K562 (cell line): ENCODE measurements at regions not wholly inside any gene's neighbourhood (a gene's known extent, or its start where the extent isn't known, plus 50 kb on each side); places are given as distances from the start of the nearest gene placed in this dataset.

Experiments used
- ATAC-seq: fragments of 200-7000 bp; cut with Tn5 transposase; 3 replicates; pipeline ENCODE4 v1.9.1; 2020; ENCODE audit warnings: moderate library complexity
- BruUV-seq: library from RNA; stranded (reverse); fragments of 400-500 nt; replicated peaks from 2 replicates; lab custom pipeline; 2021; lab: Mats Ljungman, UMichigan
- CTCF ChIA-PET: fragments of 300-600 bp; formaldehyde crosslinking; extraction: SDS; loops from one replicate; lab custom pipeline; 2021; ENCODE audit warnings: low intra/inter-chr PET ratio; lab: Yijun Ruan, JAX
- POLR2A ChIA-PET: fragments of 300-600, 350-650 bp; sonication (Branson Sonifier 250); formaldehyde crosslinking; extraction: SDS; loops from one replicate; lab custom pipeline; 2021; ENCODE audit warnings: antibody characterized with exemption, inconsistent platforms; lab: Yijun Ruan, JAX
- DNase-seq, 4 experiments: peaks; one replicate each; pipeline versions ENCODE4 v3.0.0 to v3.0.0-alpha.2; 2011 to 2018; ENCODE audit warnings: low spot score in 3 of 4, mixed read lengths in 3 of 4; ENCODE audit errors: extremely low read depth in 1 of 4
- FAIRE-seq: peaks from 2 replicates; lab custom pipeline; 2011; peaks lifted over from hg19 to GRCh38; lab: Jason Lieb, UNC
- H2AFZ ChIP-seq: 2 replicates; pipeline ENCODE4 v1.6.0; 2011; ENCODE audit warnings: low read depth, low read length, control low read depth, inconsistent platforms
- H3K27ac ChIP-seq: fragments of 200-600 bp; 3 replicates; pipeline ENCODE4 v1.8.0; 2011; ENCODE audit warnings: low read depth, mild to moderate bottlenecking, control low read depth, inconsistent platforms, low read length, moderate library complexity, mixed read lengths; ENCODE audit errors: extremely low read depth
- H3K27me3 ChIP-seq, 2 experiments: fragments of 300-600 bp in 1 of 2; 2 replicates in 1 of 2; 3 replicates in 1 of 2; pipeline versions ENCODE4 v1.6.0 to v1.8.0; 2011; ENCODE audit warnings: inconsistent platforms in 2 of 2, low read length in 2 of 2, mild to moderate bottlenecking in 1 of 2, mixed read lengths in 1 of 2, moderate library complexity in 1 of 2; ENCODE audit not compliant: control insufficient read depth in 2 of 2, insufficient read depth in 2 of 2
- H3K36me3 ChIP-seq: fragments of 300-600 bp; 3 replicates; pipeline ENCODE4 v1.8.0; 2011; ENCODE audit warnings: mild to moderate bottlenecking, low read length, inconsistent platforms; ENCODE audit not compliant: control insufficient read depth, insufficient read depth
- H3K4me1 ChIP-seq, 2 experiments: fragments of 200-600 bp in 1 of 2; replicated peaks in 1 of 2; 2 replicates in 1 of 2; 3 replicates in 1 of 2; pipeline versions ENCODE4 v1.5.1 to v1.8.0; 2011; ENCODE audit warnings: inconsistent platforms in 2 of 2, low read length in 2 of 2, mild to moderate bottlenecking in 1 of 2, mixed read lengths in 1 of 2, moderate library complexity in 1 of 2; ENCODE audit not compliant: control insufficient read depth in 2 of 2, insufficient read depth in 2 of 2
- H3K4me2 ChIP-seq: 2 replicates; pipeline ENCODE4 v1.6.1; 2011; ENCODE audit warnings: low read length, control low read depth, inconsistent platforms, mixed read lengths; ENCODE audit not compliant: insufficient read depth
- H3K4me3 ChIP-seq: fragments of 200-600 bp; sonication (generic), shearing (Covaris generic); 2 replicates; pipeline ENCODE4 v1.5.1; 2016; ENCODE audit warnings: control low read depth, inconsistent platforms
- H3K79me2 ChIP-seq: fragments of 200-600 bp; 3 replicates; pipeline ENCODE4 v1.8.0; 2011; ENCODE audit warnings: low read length, inconsistent platforms; ENCODE audit not compliant: control insufficient read depth, insufficient read depth
- H3K9ac ChIP-seq, 2 experiments: 2 replicates each; pipeline versions ENCODE4 v1.6.0 to v1.6.1; 2011; ENCODE audit warnings: low read depth in 2 of 2, low read length in 2 of 2, control low read depth in 1 of 2, inconsistent platforms in 1 of 2, mild to moderate bottlenecking in 1 of 2, mixed read lengths in 1 of 2; ENCODE audit not compliant: insufficient read depth in 1 of 2
- H3K9me1 ChIP-seq: one replicate; pipeline ENCODE4 v1.6.0; 2011; ENCODE audit warnings: inconsistent platforms, mild to moderate bottlenecking, low read length, moderate library complexity; ENCODE audit not compliant: control insufficient read depth, insufficient read depth
- H3K9me3 ChIP-seq: replicated peaks from 2 replicates; pipeline ENCODE4 v1.5.1; 2011; ENCODE audit warnings: low read depth, low read length, inconsistent platforms; ENCODE audit not compliant: control insufficient read depth, insufficient read depth
- H4K20me1 ChIP-seq: replicated peaks from 2 replicates; pipeline ENCODE4 v1.6.1; 2011; ENCODE audit warnings: low read length, inconsistent platforms, mixed read lengths; ENCODE audit not compliant: control insufficient read depth, insufficient read depth
- HDAC2 ChIP-seq: fragments of 450-650 bp; IDR thresholded peaks from 2 replicates; pipeline ENCODE4 v1.6.1; 2016; ENCODE audit warnings: mild to moderate bottlenecking
- HNRNPH1 ChIP-seq: fragments of 200-400 bp; formaldehyde crosslinking; optimal IDR thresholded peaks from 2 replicates; pipeline ENCODE3; 2017; ENCODE audit warnings: low read depth, mild to moderate bottlenecking, low read length, moderate library complexity
- MTA2 ChIP-seq: fragments of 450-650 bp; IDR thresholded peaks from 2 replicates; pipeline ENCODE4 v1.6.1; 2016; ENCODE audit warnings: low read depth
- TBL1XR1 ChIP-seq, 2 experiments: IDR thresholded peaks; 2 replicates each; pipeline ENCODE4 v1.6.1; 2012; ENCODE audit warnings: improper control_type of control experiment in 2 of 2, low read length in 2 of 2, mild to moderate bottlenecking in 1 of 2
- TRIM28 ChIP-seq: fragments of 450-650 bp; IDR thresholded peaks from 2 replicates; pipeline ENCODE4 v1.6.1; 2017
- WGBS: fragments of 100-300 bp; shearing (Covaris generic); methylation state at CpG from one replicate; pipeline ENCODE4 v1.1.6; 2016; ENCODE audit warnings: low coverage, mixed read lengths; ENCODE audit not compliant: insufficient coverage; ENCODE audit errors: missing lambda C conversion rate; 5-methylcytosine and 5-hydroxymethylcytosine counted together
- in situ Hi-C: fragments of 300-500 bp; cut with MboI; formaldehyde crosslinking; loops from 4 replicates; pipeline ENCODE4 v1.15.0; 2018; ENCODE audit warnings: inconsistent platforms, mixed read lengths
- intact Hi-C: fragments of 100-400 bp; cut with micrococcal nuclease; formaldehyde crosslinking; loops from 2 replicates; pipeline ENCODE4 v1.14.2; 2022
- TF ChIP-seq, protein P1 (sequence below): fragments of 450-650 bp; IDR thresholded peaks from 2 replicates; pipeline ENCODE4 v1.7.0; 2016; ENCODE audit warnings: borderline replicate concordance
- TF ChIP-seq, protein P2 (sequence below): sonication (generic); formaldehyde crosslinking; IDR thresholded peaks from 2 replicates; pipeline ENCODE4 v1.8.0; 2022; ENCODE audit warnings: mild to moderate bottlenecking, missing genetic modification reagents

DNA sequence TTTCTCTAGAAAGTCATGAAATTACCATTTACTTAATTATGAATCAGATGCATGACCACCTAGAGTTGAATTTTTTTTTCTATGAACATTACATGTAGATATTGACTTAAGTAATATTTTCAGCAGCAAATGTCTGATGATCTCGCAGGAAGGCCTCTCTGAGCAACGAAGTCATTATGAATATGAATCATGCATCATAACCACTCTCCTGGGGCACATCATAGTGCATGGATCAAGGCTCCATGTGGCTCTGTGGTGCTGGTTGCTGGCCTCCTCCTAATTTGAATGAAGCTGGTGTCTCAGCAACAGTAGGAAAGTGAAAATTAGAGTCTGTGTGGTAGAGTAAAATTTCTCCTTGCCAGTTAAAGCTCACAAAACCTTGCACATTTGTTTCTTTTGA lies 121.4 kb upstream of the INHBA start:
- H3K27ac ChIP-seq = no peak overlapping the region
- H4K20me1 ChIP-seq = no peaks in the 10 kb centered on the region
- no peak overlapping the region for H3K4me3 ChIP-seq
- FAIRE-seq (no peak), ATAC-seq (no peak)
- ChIA-PET POLR2A (no interaction called here), CTCF (no interaction called here)
- in situ Hi-C loops (no loop called here), intact Hi-C loops (no loop called here)
- TF ChIP-seq HNRNPH1 = no peak
- TF ChIP-seq MTA2 = no peak
- TF ChIP-seq TBL1XR1 (IDR thresholded peaks at IDR 0.05; ENCODE audit: low read length in 2 of 2) = no peak
- no peak for TF ChIP-seq TRIM28
- TF ChIP-seq, protein P1, sequence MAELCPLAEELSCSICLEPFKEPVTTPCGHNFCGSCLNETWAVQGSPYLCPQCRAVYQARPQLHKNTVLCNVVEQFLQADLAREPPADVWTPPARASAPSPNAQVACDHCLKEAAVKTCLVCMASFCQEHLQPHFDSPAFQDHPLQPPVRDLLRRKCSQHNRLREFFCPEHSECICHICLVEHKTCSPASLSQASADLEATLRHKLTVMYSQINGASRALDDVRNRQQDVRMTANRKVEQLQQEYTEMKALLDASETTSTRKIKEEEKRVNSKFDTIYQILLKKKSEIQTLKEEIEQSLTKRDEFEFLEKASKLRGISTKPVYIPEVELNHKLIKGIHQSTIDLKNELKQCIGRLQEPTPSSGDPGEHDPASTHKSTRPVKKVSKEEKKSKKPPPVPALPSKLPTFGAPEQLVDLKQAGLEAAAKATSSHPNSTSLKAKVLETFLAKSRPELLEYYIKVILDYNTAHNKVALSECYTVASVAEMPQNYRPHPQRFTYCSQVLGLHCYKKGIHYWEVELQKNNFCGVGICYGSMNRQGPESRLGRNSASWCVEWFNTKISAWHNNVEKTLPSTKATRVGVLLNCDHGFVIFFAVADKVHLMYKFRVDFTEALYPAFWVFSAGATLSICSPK = no peak
- TF ChIP-seq, protein P2, sequence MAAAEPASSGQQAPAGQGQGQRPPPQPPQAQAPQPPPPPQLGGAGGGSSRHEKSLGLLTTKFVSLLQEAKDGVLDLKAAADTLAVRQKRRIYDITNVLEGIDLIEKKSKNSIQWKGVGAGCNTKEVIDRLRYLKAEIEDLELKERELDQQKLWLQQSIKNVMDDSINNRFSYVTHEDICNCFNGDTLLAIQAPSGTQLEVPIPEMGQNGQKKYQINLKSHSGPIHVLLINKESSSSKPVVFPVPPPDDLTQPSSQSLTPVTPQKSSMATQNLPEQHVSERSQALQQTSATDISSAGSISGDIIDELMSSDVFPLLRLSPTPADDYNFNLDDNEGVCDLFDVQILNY (CRISPR knock-in tag) = no peak
- no peak for TF ChIP-seq HDAC2
- TF ChIP-seq, all 486 proteins: peak for 0
- WGBS = 0% methylated on average over 2 of the region's 2 CpGs
- Histone ChIP-seq H3K27me3 (no peaks in the 10 kb centered on the region), H3K79me2 (no peaks in the 10 kb centered on the region), H3K4me2 (no peak overlapping the region), H2AFZ (no peak overlapping the region), H3K36me3 (no peaks in the 10 kb centered on the region), H3K4me1 (no peaks in the 10 kb centered on the region), H3K9me3 (no peaks in the 10 kb centered on the region), H3K9me1 (no peaks in the 10 kb centered on the region), H3K9ac (no peak overlapping the region)
- DNase-seq = no peak
- BruUV-seq = no TSS peak
